Esophagus squamous epithelium (tissue), 5 donors: ENCODE measurements at regions not wholly inside any gene's neighbourhood (a gene's known extent, or its start where the extent isn't known, plus 50 kb on each side); places are given as distances from the start of the nearest gene placed in this dataset.

Experiments
- DNase-seq: peaks from one replicate; lab custom pipeline; 2025; lab: John Stamatoyannopoulos, UW
- H3K27ac ChIP-seq, 4 donors: fragments of 200-600 bp; sonication (generic); one replicate each; pipeline ENCODE4 v1.5.1; 2016 to 2019; ENCODE audit warnings: mild to moderate bottlenecking in 1 of 4
- H3K27me3 ChIP-seq, 4 donors: fragments of 200-600 bp; sonication (generic); 1 replicate in 3 of 4; 2 replicates in 1 of 4; pipeline versions ENCODE4 v1.5.1 to v1.6.0; 2017 to 2021; ENCODE audit warnings: antibody characterized with exemption in 1 of 4
- H3K36me3 ChIP-seq, 3 donors: fragments of 200-600 bp; sonication (generic); one replicate each; pipeline ENCODE4 v1.5.1; 2016 to 2019
- H3K4me1 ChIP-seq, 3 donors: fragments of 200-600 bp; sonication (generic); one replicate each; pipeline ENCODE4 v1.5.1; 2017 to 2019
- H3K4me3 ChIP-seq, 4 donors: fragments of 200-600 bp; sonication (generic); 1 replicate in 3 of 4; 2 replicates in 1 of 4; pipeline ENCODE4 v1.5.1; 2016 to 2019; ENCODE audit warnings: mild to moderate bottlenecking in 2 of 4, moderate library complexity in 1 of 4
- H3K9me3 ChIP-seq, 3 donors: fragments of 200-600 bp; sonication (generic); one replicate each; pipeline ENCODE4 v1.5.1; 2016 to 2019
- POLR2A ChIP-seq, 4 donors: fragments of 450-650 bp; IDR thresholded peaks; one replicate each; pipeline ENCODE4 v1.6.1; 2017; ENCODE audit warnings: antibody characterized with exemption in 4 of 4, mild to moderate bottlenecking in 4 of 4, moderate library complexity in 3 of 4
- WGBS, 2 donors: methylation state at CpG; one replicate each; pipeline ENCODE4 v1.1.5; 2018; 5-methylcytosine and 5-hydroxymethylcytosine counted together
- intact Hi-C: fragments of 100-400 bp; cut with DNase I; formaldehyde crosslinking; loops from one replicate; pipeline ENCODE4 v1.15.0; 2022
- TF ChIP-seq, protein P1 (sequence below), 6 experiments: fragments of 450-650 bp in 4 of 6; fragments of 200-600 bp in 2 of 6; sonication (generic) in 2 of 6; IDR thresholded peaks; one replicate each; pipeline ENCODE4 v1.5.1; 2016 to 2019; ENCODE audit warnings: antibody characterized with exemption in 6 of 6, mild to moderate bottlenecking in 4 of 6, moderate library complexity in 4 of 6
- donor health status: DM: yes; HTN: yes; CAD: no.

DNA sequence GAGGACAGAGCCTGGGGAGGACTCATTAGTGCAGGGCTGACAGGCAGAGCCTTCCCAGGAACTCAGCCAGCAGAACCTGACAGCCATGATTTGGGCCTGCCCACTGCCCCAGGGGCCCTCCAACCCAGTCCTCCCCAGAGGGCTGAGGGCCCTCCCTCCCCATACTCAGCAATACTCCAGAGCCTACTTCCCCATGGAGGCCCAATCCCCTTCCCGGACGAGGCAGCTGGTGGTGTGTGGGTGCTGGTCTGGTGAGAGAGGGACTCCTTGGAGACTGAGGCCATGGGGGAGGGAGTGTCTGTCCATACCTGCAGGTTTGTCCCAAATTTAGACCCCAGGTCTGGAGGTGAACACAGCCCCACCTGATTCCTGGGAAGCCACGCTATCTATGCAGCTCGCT lies 120.9 kb upstream of the MLN start:
- Histone ChIP-seq H3K27me3 (no peaks in the 10 kb centered on the region), H3K9me3 (no peaks in the 10 kb centered on the region), H3K4me3 (no peak overlapping the region), H3K27ac (no peak overlapping the region), H3K4me1 (no peaks in the 10 kb centered on the region), H3K36me3 (no peaks in the 10 kb centered on the region)
- TF ChIP-seq, protein P1, sequence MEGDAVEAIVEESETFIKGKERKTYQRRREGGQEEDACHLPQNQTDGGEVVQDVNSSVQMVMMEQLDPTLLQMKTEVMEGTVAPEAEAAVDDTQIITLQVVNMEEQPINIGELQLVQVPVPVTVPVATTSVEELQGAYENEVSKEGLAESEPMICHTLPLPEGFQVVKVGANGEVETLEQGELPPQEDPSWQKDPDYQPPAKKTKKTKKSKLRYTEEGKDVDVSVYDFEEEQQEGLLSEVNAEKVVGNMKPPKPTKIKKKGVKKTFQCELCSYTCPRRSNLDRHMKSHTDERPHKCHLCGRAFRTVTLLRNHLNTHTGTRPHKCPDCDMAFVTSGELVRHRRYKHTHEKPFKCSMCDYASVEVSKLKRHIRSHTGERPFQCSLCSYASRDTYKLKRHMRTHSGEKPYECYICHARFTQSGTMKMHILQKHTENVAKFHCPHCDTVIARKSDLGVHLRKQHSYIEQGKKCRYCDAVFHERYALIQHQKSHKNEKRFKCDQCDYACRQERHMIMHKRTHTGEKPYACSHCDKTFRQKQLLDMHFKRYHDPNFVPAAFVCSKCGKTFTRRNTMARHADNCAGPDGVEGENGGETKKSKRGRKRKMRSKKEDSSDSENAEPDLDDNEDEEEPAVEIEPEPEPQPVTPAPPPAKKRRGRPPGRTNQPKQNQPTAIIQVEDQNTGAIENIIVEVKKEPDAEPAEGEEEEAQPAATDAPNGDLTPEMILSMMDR (IDR thresholded peaks at IDR 0.05), result no peak
- no peak for TF ChIP-seq POLR2A (IDR thresholded peaks at IDR 0.05)
- intact Hi-C loops, result no loop called here
- DNase-seq, result no peak
- WGBS, 2 donors, result 89 to 100% methylated on average over 2 to 4 of the region's 4 CpGs

DNA sequence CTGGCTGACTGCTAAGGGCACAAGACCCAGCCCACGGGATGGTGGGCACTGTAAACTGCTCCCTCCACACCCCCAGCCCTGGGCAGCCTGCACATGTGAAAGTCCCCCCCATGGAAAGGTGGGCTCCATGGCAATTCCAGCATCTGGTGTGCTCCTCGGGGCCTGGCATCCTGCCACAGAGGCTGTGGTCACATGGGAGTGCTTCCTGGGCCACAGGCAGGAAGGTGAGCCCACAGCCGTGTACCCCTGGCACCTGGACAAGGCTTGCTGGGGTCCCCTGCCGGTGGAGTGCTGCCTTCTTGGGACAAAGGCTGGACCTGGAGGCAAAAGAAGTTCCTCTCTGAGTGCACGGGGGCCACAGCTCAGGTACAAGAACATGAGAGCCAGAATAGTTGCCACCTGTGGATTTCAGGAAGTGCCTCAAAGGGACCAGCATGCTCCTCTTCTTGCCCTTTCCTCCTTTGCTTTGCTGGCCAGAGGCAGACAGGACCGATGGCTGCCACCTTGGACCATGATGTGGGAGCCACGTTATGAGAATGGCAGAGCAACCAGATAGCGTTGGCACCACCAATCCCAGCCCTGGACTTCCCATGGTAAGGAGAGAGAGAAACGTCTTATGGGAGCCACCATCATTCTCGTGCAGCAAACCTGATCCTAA lies 120.2 kb upstream of the MLN start:
- no peak for DNase-seq
- TF ChIP-seq, protein P1 (IDR thresholded peaks at IDR 0.05), result no peak
- TF ChIP-seq POLR2A (IDR thresholded peaks at IDR 0.05), result no peak
- Histone ChIP-seq H3K36me3 (no peaks in the 10 kb centered on the region), H3K4me3 (no peak overlapping the region), H3K4me1 (no peaks in the 10 kb centered on the region), H3K27me3 (no peaks in the 10 kb centered on the region), H3K27ac (no peak overlapping the region), H3K9me3 (no peaks in the 10 kb centered on the region)
- intact Hi-C loops, result no loop called here
- WGBS, 2 donors, result 36 to 64% methylated on average over 2 to 6 of the region's 10 CpGs

DNA sequence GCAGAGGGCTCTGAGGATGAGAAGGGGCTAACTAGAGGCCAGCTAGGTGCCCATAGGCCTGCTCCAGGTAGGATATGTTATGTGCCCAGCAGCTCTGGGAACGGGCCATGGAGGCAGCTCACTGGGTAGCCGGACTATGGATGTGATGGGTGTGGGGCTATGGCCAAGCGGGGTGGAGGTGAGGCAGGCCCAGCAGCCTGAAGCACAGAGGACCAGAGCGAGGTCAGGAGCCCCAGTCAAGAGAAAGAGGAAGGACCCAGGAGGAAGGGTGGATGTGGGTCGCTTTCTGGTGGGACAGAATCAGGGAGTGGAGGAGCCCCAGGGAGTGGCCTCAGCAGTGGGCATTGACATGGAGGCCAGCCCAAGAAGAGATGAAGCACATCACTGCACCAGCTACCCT lies 117.9 kb upstream of the MLN start:
- Histone ChIP-seq H3K36me3 (no peaks in the 10 kb centered on the region), H3K9me3 (no peaks in the 10 kb centered on the region), H3K27me3 (no peaks in the 10 kb centered on the region), H3K27ac (no peak overlapping the region), H3K4me1 (no peaks in the 10 kb centered on the region), H3K4me3 (no peak overlapping the region)
- intact Hi-C loops, result no loop called here
- WGBS, 2 donors, result 85 to 89% methylated on average over 5 of the region's 5 CpGs
- TF ChIP-seq, protein P1 (IDR thresholded peaks at IDR 0.05), result no peak
- no peak for TF ChIP-seq POLR2A (IDR thresholded peaks at IDR 0.05)
- DNase-seq, result no peak

DNA sequence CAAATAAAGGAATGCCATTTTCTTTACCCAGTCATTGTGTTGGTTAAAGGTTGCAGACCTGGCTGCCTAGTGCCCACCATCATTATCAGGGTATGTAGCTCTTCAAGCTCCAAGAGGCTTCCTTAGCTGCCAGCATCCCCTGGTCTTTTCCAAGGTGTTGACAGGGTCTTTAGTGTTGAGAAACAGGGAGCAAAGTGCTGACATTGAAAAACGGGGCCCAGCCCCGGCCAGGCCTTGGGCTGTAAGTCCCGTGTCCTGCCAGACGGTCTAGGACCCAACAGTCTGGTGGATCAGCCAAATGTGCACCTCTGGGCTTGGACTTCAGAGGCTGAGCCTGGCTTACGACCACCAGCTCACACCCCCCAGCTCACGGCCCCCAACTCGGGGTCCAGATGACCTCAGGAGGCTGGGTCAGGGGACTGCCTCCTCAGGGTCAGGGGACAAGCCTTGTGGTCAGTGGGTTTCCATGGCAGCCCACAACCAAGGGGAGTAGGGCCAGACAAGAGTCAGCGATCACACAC lies 114.4 kb upstream of the MLN start:
- intact Hi-C loops, result no loop called here
- Histone ChIP-seq H3K4me1 (peaks cover 0 to 8% (median 0%) of the 10 kb centered on the region in 3 donors), H3K4me3 (no peak overlapping the region), H3K27ac (no peak overlapping the region), H3K27me3 (peaks cover 0 to 6% (median 0%) of the 10 kb centered on the region in 4 donors), H3K36me3 (no peaks in the 10 kb centered on the region), H3K9me3 (no peaks in the 10 kb centered on the region)
- WGBS, 2 donors, result 70 to 80% methylated on average over 2 of the region's 8 CpGs
- TF ChIP-seq, protein P1 (IDR thresholded peaks at IDR 0.05), result no peak
- no peak for TF ChIP-seq POLR2A (IDR thresholded peaks at IDR 0.05)
- no peak for DNase-seq

DNA sequence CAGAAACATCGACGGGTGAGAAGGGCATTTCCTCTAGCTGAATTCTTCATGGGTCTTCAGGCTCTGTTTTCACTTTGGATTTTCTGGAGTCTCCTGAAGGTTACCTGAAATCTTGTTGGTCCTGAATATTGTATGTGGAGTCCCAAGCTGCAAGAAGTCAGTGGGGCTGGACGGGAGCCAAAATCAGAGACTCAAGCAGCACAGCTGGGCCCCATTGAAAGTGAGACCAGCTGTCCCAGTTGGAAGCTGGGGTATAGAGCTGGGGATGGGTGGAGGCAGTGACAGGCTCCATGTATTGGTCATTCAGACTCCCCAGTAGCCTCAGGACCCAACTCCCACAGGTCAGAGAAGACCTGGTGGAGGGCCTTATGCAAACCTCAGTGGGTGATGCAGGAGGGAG lies 111.3 kb upstream of the MLN start:
- 65 to 68% methylated on average over 2 to 3 of the region's 3 CpGs for WGBS, 2 donors
- H3K27me3 ChIP-seq, result peaks cover 0 to 6% (median 0%) of the 10 kb centered on the region in 4 donors
- H3K4me3 ChIP-seq, result no peak overlapping the region
- no peak for DNase-seq
- H3K4me1 ChIP-seq, result peaks cover 0 to 8% (median 0%) of the 10 kb centered on the region in 3 donors
- no peaks in the 10 kb centered on the region for H3K9me3 ChIP-seq
- H3K27ac ChIP-seq, result no peak overlapping the region
- intact Hi-C loops, result no loop called here
- H3K36me3 ChIP-seq, result no peaks in the 10 kb centered on the region
- TF ChIP-seq, protein P1 (IDR thresholded peaks at IDR 0.05), result no peak
- no peak for TF ChIP-seq POLR2A (IDR thresholded peaks at IDR 0.05)
